ENCODE measurements at regions not wholly inside any gene's neighbourhood (a gene's known extent, or its start where the extent isn't known, plus 50 kb on each side); places are given as distances from the start of the nearest gene placed in this dataset.
"Not testable (repeated sequence)": the region's sequence is repeated elsewhere in the genome, so short reads cannot be mapped to it uniquely, and the experiment has no call there.

DNA sequence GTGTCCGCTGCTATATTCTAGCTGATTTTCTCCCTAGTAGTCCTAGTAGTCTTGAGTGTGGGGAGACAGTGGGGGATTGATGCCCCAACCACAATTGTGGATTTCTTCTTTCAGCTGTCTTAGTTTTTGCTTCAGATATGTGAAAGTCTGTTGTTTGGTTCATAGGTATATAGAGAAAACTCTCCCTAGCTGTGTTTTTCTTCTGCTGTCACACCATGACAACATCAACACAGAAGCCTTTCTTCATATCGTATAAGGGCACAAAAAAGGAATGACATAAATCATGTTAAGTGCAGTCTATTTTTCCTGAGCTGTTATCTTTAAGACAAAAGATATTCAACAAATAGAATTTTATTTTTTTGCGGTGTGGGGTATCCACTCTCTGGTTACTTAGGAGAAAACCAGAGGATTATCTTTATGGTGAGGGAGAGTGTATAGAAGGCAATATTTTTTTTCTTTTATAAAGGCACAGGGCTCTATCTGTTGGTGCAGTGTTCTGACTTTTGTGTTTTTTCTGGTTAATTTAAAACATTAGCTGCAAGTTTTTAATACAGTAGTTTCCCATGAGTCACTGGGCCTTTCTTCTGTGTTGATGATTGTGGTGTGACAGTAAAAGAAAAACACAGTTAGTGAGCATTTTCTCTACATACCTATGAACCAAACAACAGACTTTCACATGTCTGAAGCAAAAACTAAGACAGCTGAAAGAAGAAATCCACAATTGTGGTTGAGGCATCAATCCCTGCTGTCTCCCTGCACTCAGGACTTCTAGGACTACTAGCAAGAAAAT is 139.3 kb upstream of the PLGLB2 start:
- DNase-seq (ENCODE audit: low read depth): not testable (repeated sequence)

DNA sequence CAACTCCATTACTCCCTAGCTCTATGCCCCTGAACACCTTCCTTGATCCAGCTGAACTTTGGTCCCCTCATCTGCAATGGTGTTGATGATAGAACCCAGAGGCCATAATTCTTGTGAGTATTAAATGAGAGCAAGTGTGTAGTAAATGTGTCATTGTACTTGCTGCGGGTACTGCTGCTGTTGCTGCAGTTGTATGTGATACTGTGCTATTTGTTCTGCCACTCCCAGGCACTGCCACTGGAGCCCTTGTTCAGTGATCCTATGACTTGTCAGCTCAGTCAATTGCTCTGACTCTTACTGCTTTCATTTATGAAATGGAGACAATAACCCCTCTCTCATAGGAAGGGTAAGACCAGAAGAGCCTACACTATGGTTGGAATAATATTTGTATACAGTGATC is 136.9 kb upstream of the PLGLB2 start:
- DNase-seq (ENCODE audit: low read depth): not testable (repeated sequence)

DNA sequence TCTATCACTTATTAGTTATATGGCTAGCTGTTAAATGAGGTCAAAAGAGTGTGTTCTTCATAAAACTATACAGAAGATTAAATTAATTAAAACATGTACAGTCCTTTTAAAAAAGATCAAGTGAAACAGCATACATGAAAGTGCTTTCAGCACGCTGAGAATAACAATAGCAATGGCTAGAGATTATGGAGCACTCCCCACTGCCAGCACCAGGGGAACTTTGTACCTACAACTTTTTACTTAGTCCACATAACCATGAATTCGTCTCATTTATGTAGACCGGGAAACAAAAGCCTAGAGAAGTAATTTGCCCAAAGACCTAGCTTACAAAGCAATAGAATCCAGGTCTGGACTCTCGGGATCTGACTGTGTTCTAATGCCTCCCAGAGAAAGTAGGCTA is 136.5 kb upstream of the PLGLB2 start:
- DNase-seq (ENCODE audit: low read depth): not testable (repeated sequence)

DNA sequence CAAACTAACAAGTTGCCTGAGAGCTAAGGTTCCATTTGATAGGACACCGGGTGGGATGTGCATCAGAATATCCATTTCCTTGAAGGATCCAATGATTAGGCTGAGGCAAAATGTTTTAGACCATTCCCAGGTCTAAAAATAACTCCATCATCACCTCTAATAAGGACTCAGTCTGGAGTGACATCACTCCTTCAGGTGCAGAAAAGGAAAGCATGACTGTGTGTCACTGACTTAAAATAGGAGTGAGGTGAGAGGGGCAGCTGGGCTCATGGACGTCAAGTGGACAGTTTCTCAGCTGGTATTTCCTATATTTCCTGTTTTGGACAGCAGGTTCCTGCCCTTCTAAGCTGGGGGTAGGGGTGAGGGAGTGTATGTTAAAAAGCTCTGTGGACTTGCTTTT is 135.9 kb upstream of the PLGLB2 start:
- not testable (repeated sequence) for DNase-seq (ENCODE audit: low read depth)

DNA sequence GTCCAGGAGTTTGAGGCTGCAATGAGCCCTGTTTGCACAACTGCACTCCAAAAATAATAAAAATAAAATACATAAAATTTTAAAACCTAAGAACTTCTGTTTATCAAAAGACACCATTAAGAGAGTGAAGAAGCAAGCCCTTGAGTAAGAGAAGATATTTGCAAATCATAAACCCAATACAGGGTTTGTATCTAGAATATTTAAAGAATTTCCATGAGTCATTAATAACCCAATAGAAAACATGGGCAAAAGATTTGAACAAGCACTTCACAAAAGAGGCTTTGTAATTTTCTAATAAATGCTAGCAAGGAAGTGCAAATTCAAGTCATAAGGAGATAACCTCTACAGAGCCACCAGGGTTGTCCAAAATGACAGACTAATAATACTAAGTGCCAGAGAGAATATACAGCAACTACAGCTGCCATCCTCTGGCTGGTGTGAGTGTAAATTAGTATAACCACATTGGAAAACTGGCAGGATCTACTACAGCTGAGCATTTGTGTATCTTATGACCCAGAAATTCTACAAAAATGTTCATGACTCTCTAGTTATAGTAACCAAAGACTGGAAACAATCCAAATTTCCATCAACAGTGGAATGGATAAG is 133.0 kb upstream of the PLGLB2 start:
- DNase-seq (ENCODE audit: low read depth): not testable (repeated sequence)

DNA sequence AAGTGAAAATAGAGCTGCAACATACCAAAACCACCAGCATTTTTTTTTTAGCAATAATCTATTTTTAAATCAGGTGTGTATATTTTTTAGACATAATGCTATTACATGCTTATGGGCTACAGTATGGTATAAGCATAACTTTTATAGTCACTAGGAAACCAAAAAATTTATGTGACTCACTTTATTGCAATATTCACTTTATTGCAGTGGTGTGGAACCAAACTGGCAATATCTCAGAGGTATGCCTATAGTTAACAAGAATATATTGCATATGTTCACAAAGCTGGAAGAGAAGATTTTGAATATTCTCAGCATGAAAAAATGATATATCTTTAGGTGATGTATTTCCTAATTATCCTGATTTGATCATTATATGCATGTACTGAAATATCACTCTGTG is 128.8 kb upstream of the PLGLB2 start:
- not testable (repeated sequence) for DNase-seq (ENCODE audit: low read depth)

DNA sequence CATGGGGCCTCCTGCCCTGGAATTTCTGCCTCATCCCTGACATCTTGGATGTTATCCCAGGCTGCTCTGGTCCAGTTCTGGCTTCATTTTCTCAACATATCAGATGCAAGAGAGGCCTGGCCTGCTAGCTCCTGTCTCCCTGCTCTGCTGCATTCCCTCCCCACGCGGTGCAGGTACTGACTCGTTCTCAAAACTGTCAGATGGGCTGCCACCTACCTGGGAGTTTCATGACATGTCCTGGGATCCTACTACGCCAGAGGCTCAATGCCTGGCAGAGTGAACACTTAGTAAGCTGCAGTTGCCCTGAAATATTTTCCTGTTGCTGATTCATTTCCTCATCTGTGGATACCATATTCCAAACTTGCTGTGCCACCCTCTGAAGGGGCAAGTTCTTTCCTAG is 126.7 kb upstream of the PLGLB2 start:
- not testable (repeated sequence) for DNase-seq (ENCODE audit: low read depth)

DNA sequence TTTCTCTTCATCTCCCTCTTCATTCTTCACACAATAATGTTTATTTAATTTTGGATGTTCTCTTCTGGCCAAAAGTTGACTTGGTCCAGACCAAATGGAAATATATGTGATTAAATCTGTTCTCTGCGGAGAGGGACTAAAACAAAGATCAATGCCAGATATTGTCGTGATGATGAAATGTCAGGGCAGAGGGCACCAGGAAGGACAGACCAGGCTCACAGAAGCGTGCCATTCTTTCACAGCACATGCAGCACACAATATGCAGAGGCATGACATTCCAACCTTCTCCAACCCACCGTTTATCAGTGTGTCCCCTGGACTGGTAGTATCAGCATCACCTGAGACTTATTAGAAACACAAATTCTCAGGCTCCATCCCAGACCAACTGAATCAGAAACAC is 125.2 kb upstream of the PLGLB2 start:
- DNase-seq (ENCODE audit: low read depth): not testable (repeated sequence)

DNA sequence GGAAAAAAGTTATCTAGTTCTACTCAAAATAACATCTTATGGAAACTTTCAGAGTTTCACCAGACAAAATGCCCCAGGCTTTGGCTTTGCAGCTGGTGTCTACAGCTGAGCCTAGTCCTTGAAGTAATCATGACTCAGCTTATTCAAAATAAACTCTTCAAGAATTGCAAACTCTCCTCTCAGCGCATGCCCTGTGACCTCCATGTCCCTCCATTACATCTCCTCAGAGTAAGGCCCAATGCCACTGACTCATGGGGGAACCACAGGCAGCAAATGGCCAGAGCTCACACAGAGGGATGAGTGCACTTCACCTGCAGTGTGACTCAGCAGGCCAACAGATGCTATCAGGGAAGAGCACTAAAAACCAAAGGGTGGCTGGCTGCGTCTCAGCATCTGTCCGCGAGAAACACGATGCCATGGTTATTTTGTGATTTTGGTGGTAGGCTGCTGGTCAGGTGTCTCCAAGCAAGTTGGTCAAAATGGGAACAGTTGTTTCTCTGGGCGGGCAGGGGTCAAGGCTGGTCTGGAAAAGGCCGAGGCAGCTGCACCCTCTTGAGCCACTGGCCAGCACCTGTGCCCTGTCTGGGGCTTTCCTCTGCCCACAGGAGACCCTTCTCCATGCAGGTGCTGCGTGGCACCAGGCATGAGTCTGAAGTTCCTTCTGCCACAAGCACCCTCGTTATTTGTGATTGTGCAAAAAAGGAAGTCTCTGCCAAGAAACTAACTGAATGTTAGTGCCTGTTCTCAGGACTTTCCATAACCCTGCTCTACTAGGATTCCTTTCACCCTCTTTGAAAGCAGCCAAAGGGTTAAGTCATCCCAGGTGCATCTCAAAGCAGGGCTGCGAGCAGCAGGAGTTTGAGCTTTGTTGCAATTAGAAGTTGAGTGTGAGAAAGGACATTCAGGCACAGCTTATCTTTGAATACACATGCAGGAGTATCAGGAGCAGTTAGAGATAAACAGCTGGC is 118.1 kb upstream of the PLGLB2 start:
- peak; percentile 88 for DNase-seq (ENCODE audit: low read depth)

DNA sequence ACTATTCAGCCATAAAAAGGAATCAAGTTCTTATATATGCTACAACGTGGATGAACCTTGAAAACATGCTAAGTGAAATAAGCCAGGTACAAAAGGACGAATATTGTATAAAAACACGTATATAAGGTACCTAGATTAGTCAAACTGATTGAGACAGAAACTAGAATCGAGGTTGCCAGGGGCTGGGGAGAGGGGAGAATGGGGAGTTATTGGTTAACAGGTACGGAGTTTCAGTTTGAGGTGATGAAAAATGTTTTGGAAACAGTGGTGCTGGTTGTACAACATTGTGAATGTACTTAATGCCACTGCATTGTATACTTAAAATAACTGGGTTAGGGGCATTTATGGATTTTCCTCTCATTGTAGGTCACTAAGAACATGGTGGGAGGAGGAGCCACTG is 117.0 kb upstream of the PLGLB2 start:
- DNase-seq (ENCODE audit: low read depth): not testable (repeated sequence)

DNA sequence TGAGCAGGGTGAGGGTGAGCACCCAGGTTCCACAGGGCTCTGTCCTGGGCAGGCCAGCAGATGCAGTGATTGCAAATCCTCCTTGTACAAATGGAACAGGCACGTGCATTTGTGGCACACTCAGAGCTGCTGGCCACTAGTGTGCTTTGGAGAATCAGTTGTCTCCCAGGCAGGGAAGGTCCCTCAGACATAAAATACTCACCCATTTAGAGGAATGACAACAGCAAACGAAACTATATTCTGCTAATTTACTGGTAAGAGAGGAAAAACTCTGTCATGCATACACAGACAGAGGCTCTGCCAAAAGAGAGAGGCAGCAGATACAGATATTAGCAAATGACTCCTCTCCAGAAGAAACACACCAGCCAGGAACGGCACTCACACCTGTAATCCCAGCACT is 116.5 kb upstream of the PLGLB2 start:
- DNase-seq (ENCODE audit: low read depth): not testable (repeated sequence)

DNA sequence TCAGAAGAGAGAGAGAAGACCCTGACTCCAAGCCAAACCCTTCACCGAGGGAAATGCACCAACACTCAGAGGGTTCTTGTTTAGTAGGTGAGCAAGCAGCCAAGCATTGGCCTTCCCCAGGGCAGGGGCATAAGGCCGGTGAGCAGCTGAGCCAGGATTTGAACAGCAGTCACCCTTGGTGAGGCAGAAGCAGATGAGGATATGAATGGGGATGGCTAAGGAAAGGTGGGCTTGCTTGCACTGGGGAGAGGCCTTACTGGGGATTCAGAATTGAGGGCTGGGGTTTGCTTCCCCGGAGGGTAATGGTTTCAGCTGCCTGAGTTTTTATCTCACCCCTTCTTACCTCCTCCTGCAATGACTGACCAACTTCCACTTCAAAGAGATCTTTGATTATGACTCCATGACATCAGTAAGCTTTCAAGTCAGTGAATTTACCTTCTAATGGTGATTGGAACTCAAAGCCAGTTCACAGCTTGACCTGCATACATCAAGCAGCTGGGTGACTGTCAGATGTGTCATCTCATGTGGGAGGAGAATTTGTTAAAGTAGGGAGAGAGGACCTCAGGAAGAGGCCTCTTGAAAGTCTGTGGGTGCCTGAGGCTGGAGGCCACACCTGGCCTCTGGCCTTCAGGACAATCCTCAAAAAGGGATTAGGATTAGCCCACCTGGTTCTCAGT is 114.5 kb upstream of the PLGLB2 start:
- not testable (repeated sequence) for DNase-seq (ENCODE audit: low read depth)

DNA sequence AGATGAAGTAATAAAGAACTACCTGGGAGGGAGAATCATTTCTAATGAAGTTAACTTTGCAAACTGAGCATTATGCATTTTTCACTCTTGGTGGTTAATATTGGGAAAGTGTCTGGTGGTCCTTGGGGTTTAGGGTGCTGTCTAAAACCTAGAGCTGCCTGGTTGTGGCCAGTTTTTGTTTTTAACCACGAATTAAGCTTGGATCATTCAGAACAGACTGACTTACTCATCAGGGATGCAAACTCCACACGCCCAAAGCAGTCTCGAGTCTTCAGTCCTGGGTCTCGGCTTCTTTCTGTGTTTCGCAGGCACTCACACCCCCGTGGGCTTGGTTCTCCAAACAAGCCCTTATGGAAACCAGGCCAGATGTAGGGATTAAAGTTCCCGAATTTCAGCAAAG is 113.8 kb upstream of the PLGLB2 start:
- not testable (repeated sequence) for DNase-seq (ENCODE audit: low read depth)

DNA sequence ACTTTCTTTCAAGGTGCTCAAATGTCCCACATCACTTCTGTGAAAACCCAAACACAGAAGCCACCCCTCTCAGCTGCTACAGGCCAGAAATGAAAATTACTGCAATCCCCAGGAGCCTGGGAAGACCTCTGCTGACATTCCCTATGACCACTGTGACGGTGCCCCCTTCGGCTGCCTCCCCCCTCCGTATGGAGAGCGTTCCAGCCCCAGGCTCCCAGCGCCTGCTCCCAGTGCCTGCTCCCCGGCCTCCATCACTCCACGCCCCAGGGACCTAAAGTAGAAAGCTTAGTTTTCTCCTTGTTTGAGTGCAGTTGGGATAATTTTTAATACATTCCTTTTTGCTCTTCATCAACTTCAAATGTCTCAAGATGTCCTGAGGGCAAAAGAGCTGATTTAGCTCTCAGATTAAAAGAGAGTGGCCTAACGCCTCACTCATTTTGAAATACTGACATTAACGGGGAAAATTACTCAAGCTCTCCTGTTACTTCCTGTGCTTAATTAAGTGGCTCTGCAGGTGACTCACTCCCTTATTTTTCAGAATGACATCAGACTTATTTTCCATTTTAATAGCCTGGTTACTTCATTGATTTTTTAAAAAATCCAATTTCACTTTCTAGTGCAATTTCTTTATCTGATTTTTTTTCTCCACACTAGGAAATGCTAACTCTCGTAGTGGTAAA is 112.8 kb upstream of the PLGLB2 start:
- DNase-seq (ENCODE audit: low read depth): peak; percentile 38

DNA sequence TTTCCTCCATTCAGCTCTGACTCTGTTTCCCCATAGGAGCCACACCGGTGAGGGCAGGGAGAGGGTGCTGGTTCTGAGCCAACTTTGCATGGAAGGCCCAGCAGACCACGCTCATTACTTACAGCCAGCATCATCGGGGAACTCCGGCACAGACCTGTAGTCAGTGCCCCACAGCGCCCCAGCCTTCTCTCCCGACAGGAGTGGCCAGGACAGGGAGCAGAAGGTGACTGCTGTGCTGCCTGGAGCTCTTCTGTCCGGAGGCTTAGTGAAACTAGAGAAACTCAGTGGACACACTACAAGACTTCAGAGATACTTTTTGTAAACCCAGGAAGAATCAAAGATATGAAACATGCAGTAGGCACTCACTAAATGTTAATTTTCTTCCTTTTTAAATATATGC is 111.6 kb upstream of the PLGLB2 start:
- DNase-seq (ENCODE audit: low read depth): not testable (repeated sequence)

DNA sequence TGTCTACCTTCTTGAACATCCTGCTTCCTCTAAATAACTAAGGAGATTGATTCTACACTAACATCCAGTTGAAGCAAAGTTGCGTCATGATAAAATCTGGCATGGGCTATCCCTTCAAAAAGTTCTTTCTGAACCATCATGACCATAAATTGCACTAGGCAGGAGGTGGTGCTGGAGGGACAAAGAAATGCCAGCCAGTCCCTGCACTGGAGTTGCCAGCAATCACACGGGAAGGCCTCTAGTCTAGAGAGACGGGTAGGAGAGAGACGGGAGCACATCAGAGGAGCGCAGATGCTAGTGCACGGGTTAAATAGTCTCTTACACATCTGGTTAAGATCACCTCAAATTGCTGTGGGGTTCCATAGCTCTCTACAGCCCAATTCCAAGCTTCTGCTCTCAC is 111.2 kb upstream of the PLGLB2 start:
- DNase-seq (ENCODE audit: low read depth): not testable (repeated sequence)

DNA sequence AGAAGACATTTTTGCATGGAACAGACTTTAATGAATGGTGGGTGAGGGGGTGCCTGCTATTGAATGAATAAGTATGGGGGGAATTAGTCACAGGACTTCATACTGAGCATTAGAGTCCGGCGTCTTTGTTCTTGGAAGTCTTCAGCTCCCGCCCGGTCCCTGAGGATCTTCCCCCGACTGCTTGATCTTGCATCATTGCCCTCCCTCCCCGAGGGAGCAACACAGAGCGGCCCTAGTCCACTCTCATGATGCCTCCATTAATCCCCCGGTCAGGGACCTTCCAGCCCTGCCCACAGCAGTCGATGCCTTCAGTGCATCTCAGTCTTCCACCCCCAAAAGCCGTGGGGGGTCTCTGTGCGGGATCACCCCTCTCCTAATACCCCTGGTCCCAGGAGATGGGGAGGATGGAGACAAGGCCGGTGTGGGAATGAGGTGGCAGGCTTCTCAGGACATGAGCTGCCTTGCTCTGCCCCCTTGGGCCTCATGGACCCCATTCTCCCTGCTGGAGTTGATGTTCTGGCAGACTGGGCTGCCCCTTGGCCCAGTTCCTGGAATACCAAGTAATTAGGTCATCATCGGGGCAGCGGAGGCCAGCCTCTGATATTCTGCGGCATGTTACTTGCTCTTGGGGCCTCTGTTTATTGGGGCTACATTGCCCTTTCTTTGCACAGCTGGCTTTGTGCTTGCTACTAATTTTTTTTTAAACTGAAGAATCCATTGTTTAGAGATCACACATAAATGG is 110.5 kb upstream of the PLGLB2 start:
- peak; percentile 64 for DNase-seq (ENCODE audit: low read depth)

DNA sequence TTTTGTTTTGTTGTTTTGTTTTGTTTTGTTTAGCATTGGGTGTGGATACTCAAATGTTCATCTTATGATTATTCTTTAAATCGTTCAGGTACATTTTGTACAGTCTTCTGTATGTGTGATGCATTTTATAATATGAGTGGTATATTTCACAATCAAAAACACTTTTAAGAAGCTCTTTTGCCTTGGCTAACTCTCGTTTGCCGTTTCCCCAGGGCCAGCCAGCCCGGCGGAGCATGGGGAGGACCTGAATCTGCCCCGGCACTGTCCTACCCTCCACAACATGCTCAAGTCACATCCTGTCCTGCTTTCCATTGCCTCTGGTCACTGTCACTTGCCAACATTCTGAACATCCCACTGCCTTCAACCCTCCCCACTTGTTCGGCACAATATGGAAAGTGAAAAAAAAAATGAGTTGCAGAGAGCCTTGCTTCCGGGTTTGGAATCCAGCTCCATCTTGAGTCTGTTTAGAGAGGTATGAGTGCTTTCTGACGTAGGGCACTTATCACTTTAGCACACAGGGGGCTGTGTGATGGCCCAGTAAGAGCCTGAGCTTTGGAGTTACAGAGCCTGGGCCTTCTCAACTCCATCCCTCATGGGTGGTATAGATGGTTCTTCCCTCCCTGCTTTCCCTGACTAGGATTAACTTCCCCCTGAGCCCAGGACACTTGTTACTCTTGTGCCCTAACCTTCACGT is 109.6 kb upstream of the PLGLB2 start:
- DNase-seq (ENCODE audit: low read depth): not testable (repeated sequence)

DNA sequence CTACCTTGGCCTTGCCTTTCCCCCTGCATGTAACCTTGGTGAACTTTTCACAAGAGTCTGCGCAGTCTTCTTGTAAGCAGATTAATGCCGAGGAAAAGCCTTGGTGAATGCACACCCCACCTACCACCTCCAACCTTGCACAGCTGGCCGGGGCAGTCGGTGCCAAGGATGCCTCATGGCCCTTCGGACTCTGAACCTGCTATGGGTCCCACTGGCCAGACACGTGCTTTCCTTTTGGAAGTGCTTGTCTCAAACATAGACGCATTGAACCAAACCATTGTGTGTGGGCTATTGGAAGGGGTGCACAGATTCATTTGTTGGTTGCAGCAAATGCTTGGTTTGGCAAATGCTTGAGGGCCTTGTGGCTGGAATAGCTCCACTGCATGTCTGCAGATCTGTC is 109.0 kb upstream of the PLGLB2 start:
- not testable (repeated sequence) for DNase-seq (ENCODE audit: low read depth)

Measured in Daoy (cell line).